ENCODE measurements at regions not wholly inside any gene's neighbourhood (a gene's known extent, or its start where the extent isn't known, plus 50 kb on each side); places are given as distances from the start of the nearest gene placed in this dataset.

GRCh38 chr10:130453721-130454542 lies 317.7 kb downstream of the GLRX3 start:
- Histone ChIP-seq H3K4me3 (ENCODE audit: low read length) (no peak overlapping the region), H3F3A (ENCODE audit: low read length, unreplicated experiment) (no peaks in the 10 kb centered on the region), H3K27ac (ENCODE audit: low read length) (no peak overlapping the region), H3K9me3 (ENCODE audit: low read length) (peaks cover 4% of the 10 kb centered on the region; the same call in 1 of the 2 replicates), H2AFZ (ENCODE audit: low read length) (no peak overlapping the region), H3K4me2 (ENCODE audit: low read length) (no peak overlapping the region), H4K20me1 (ENCODE audit: low read length) (no peaks in the 10 kb centered on the region), H3K9me2 (replicated peaks; ENCODE audit: low read length) (no peaks in the 10 kb centered on the region), H3K4me1 (ENCODE audit: insufficient read depth, low read length) (no peaks in the 10 kb centered on the region), H3K36me3 (ENCODE audit: low read depth, low read length) (no peaks in the 10 kb centered on the region), H3K9ac (ENCODE audit: low read length) (no peak overlapping the region), H3K27me3 (ENCODE audit: low read length) (no peaks in the 10 kb centered on the region), H3K79me2 (ENCODE audit: low read length) (no peaks in the 10 kb centered on the region)
- no peak for DNase-seq
- intact Hi-C loops (cut with micrococcal nuclease), result no loop called here
- ATAC-seq, result no peak
- ChIA-PET POLR2A (ENCODE audit: unreplicated experiment) (no interaction called here), CTCF (no interaction called here)
- TF ChIP-seq EZH2phosphoT487 (IDR thresholded peaks at IDR 0.05; ENCODE audit: borderline replicate concordance, low read length), result no peak
- TF ChIP-seq EZH2 (IDR thresholded peaks at IDR 0.05; ENCODE audit: low read length, unreplicated experiment), result no peak
- no peak for TF ChIP-seq CTCF (conservative IDR thresholded peaks at IDR 0.05; ENCODE audit: low read depth, low read length)
- no TSS peak for BruUV-seq (replicated peaks)

DNA sequence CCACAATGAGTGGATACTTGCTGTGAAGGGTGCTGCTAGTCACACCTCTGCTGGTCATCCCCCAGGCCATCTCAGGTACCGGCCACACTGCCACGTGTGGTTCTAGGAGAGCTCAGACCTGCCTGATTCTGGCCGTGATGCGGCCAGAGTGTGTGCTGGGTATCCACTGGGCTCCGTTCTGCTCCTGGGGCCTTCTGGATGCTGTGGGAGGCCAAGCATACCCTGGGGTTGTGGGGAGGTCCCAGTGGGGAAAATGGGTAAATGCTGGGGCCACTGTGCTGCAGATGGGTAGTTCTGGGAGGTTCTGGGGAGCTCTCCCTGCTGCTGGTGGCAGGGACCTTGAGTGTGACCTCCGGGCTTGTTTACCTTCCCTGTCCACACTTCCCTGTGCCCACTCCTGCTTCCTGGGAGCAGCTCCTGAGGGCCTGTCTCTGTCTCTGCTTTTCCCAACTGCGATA lies 318.4 kb downstream of the GLRX3 start:
- Histone ChIP-seq H3K4me3 (ENCODE audit: low read length) (no peak overlapping the region), H3F3A (ENCODE audit: low read length, unreplicated experiment) (no peaks in the 10 kb centered on the region), H3K4me2 (ENCODE audit: low read length) (no peak overlapping the region), H3K9ac (ENCODE audit: low read length) (no peak overlapping the region), H3K9me3 (ENCODE audit: low read length) (peaks cover 1% of the 10 kb centered on the region; the same call in 1 of the 2 replicates), H3K79me2 (ENCODE audit: low read length) (no peaks in the 10 kb centered on the region), H4K20me1 (ENCODE audit: low read length) (no peaks in the 10 kb centered on the region), H3K4me1 (ENCODE audit: insufficient read depth, low read length) (no peaks in the 10 kb centered on the region), H2AFZ (ENCODE audit: low read length) (no peak overlapping the region), H3K36me3 (ENCODE audit: low read depth, low read length) (no peaks in the 10 kb centered on the region), H3K27ac (ENCODE audit: low read length) (no peak overlapping the region), H3K27me3 (ENCODE audit: low read length) (no peaks in the 10 kb centered on the region), H3K9me2 (replicated peaks; ENCODE audit: low read length) (no peaks in the 10 kb centered on the region)
- intact Hi-C loops (cut with micrococcal nuclease), result no loop called here
- ChIA-PET CTCF (no interaction called here), POLR2A (ENCODE audit: unreplicated experiment) (no interaction called here)
- ATAC-seq, result no peak
- BruUV-seq (replicated peaks), result no TSS peak
- TF ChIP-seq EZH2phosphoT487 (IDR thresholded peaks at IDR 0.05; ENCODE audit: borderline replicate concordance, low read length) (no peak), EZH2 (IDR thresholded peaks at IDR 0.05; ENCODE audit: low read length, unreplicated experiment) (no peak), CTCF (conservative IDR thresholded peaks at IDR 0.05; ENCODE audit: low read depth, low read length) (no peak)
- no peak for DNase-seq

- no peak overlapping the region for H3K4me3 ChIP-seq (ENCODE audit: low read length)
- H2AFZ ChIP-seq (ENCODE audit: low read length), result no peak overlapping the region
- TF ChIP-seq CTCF (conservative IDR thresholded peaks at IDR 0.05; ENCODE audit: low read depth, low read length) (no peak), EZH2 (IDR thresholded peaks at IDR 0.05; ENCODE audit: low read length, unreplicated experiment) (no peak), EZH2phosphoT487 (IDR thresholded peaks at IDR 0.05; ENCODE audit: borderline replicate concordance, low read length) (no peak)
- ATAC-seq, result no peak
- H4K20me1 ChIP-seq (ENCODE audit: low read length), result no peaks in the 10 kb centered on the region
- no peaks in the 10 kb centered on the region for H3K9me2 ChIP-seq (replicated peaks; ENCODE audit: low read length)
- no peaks in the 10 kb centered on the region for H3K27me3 ChIP-seq (ENCODE audit: low read length)
- H3K79me2 ChIP-seq (ENCODE audit: low read length), result no peaks in the 10 kb centered on the region
- no peak for DNase-seq
- H3K27ac ChIP-seq (ENCODE audit: low read length), result no peak overlapping the region
- ChIA-PET CTCF (no interaction called here), POLR2A (ENCODE audit: unreplicated experiment) (no interaction called here)
- H3K4me2 ChIP-seq (ENCODE audit: low read length), result no peak overlapping the region
- no peaks in the 10 kb centered on the region for H3K9me3 ChIP-seq (ENCODE audit: low read length)
- H3K4me1 ChIP-seq (ENCODE audit: insufficient read depth, low read length), result no peaks in the 10 kb centered on the region
- H3F3A ChIP-seq (ENCODE audit: low read length, unreplicated experiment), result no peaks in the 10 kb centered on the region
- no peak overlapping the region for H3K9ac ChIP-seq (ENCODE audit: low read length)
- intact Hi-C loops (cut with micrococcal nuclease), result no loop called here
- H3K36me3 ChIP-seq (ENCODE audit: low read depth, low read length), result no peaks in the 10 kb centered on the region
- BruUV-seq (replicated peaks), result no TSS peak
Measured at GRCh38 chr10:130455111-130455695, 319.0 kb downstream of the GLRX3 start.
